Vagina (tissue), 2 donors: ENCODE measurements at regions not wholly inside any gene's neighbourhood (a gene's known extent, or its start where the extent isn't known, plus 50 kb on each side); places are given as distances from the start of the nearest gene placed in this dataset.

ENCODE experiments used
- DNase-seq, 2 donors: peaks; one replicate each; pipeline ENCODE4 v3.0.0-alpha.2; 2017; ENCODE audit errors: extremely low spot score in 2 of 2
- H3K27ac ChIP-seq: fragments of 200-600 bp; sonication (generic); one replicate; pipeline ENCODE4 v1.5.1; 2019
- H3K27me3 ChIP-seq: fragments of 200-600 bp; sonication (generic); one replicate; pipeline ENCODE4 v1.5.1; 2019
- H3K36me3 ChIP-seq, 2 donors: fragments of 200-600 bp; sonication (generic); one replicate each; pipeline ENCODE4 v1.5.1; 2017 to 2019
- H3K4me1 ChIP-seq: fragments of 200-600 bp; sonication (generic); one replicate; pipeline ENCODE4 v1.5.1; 2019
- H3K4me3 ChIP-seq, 2 donors: fragments of 200-600 bp; sonication (generic); 1 replicate in 1 of 2; 2 replicates in 1 of 2; pipeline ENCODE4 v1.5.1; 2016 to 2019
- H3K9me3 ChIP-seq: fragments of 200-600 bp; sonication (generic); one replicate; pipeline ENCODE4 v1.5.1; 2019
- CTCF ChIP-seq, 3 experiments: fragments of 450-650 bp in 2 of 3; fragments of 200-600 bp in 1 of 3; sonication (generic) in 1 of 3; IDR thresholded peaks; one replicate each; pipeline ENCODE4 v1.5.1; 2017 to 2019; ENCODE audit warnings: antibody characterized with exemption in 3 of 3, mild to moderate bottlenecking in 2 of 3, moderate library complexity in 2 of 3
- POLR2A ChIP-seq, 2 donors: fragments of 450-650 bp; IDR thresholded peaks; one replicate each; pipeline ENCODE4 v1.6.1; 2017; ENCODE audit warnings: antibody characterized with exemption in 2 of 2, mild to moderate bottlenecking in 2 of 2, moderate library complexity in 2 of 2
- POLR2AphosphoS5 ChIP-seq, 2 donors: sonication (generic); formaldehyde crosslinking; IDR thresholded peaks; one replicate each; pipeline ENCODE4 v1.9.0; 2017; ENCODE audit warnings: antibody characterized with exemption in 2 of 2, mild to moderate bottlenecking in 2 of 2, low read depth in 1 of 2; ENCODE audit not compliant: insufficient read depth in 1 of 2
- intact Hi-C: fragments of 100-400 bp; cut with DNase I; formaldehyde crosslinking; loops from one replicate; pipeline ENCODE4 v1.15.1; 2023

- no peaks in the 10 kb centered on the region for H3K36me3 ChIP-seq
- no peaks in the 10 kb centered on the region for H3K27me3 ChIP-seq
- intact Hi-C loops = no loop called here
- H3K27ac ChIP-seq = no peak overlapping the region
- DNase-seq = no peak
- H3K4me3 ChIP-seq = no peak overlapping the region
- no peaks in the 10 kb centered on the region for H3K9me3 ChIP-seq
- no peaks in the 10 kb centered on the region for H3K4me1 ChIP-seq
- TF ChIP-seq POLR2A (IDR thresholded peaks at IDR 0.05) (no peak), POLR2AphosphoS5 (IDR thresholded peaks at IDR 0.05; ENCODE audit: insufficient read depth in 1 of 2, low read depth in 1 of 2) (no peak), CTCF (IDR thresholded peaks at IDR 0.05) (no peak)
Observed at GRCh38 chr20:24718277-24718676, 230.8 kb upstream of the CST7 start.

- Histone ChIP-seq H3K4me1 (no peaks in the 10 kb centered on the region), H3K36me3 (no peaks in the 10 kb centered on the region), H3K27me3 (no peaks in the 10 kb centered on the region), H3K27ac (no peak overlapping the region), H3K9me3 (no peaks in the 10 kb centered on the region), H3K4me3 (no peak overlapping the region)
- TF ChIP-seq CTCF (IDR thresholded peaks at IDR 0.05) (no peak), POLR2AphosphoS5 (IDR thresholded peaks at IDR 0.05; ENCODE audit: insufficient read depth in 1 of 2, low read depth in 1 of 2) (no peak), POLR2A (IDR thresholded peaks at IDR 0.05) (no peak)
- no peak for DNase-seq
- intact Hi-C loops = no loop called here
Observed at GRCh38 chr20:24718696-24719095, 230.4 kb upstream of the CST7 start.

- intact Hi-C loops = no loop called here
- no peaks in the 10 kb centered on the region for H3K9me3 ChIP-seq
- no peaks in the 10 kb centered on the region for H3K27me3 ChIP-seq
- DNase-seq = no peak
- H3K4me1 ChIP-seq = no peaks in the 10 kb centered on the region
- H3K4me3 ChIP-seq = no peak overlapping the region
- TF ChIP-seq POLR2A (IDR thresholded peaks at IDR 0.05) (no peak), POLR2AphosphoS5 (IDR thresholded peaks at IDR 0.05; ENCODE audit: insufficient read depth in 1 of 2, low read depth in 1 of 2) (no peak), CTCF (IDR thresholded peaks at IDR 0.05) (no peak)
- no peaks in the 10 kb centered on the region for H3K36me3 ChIP-seq
- H3K27ac ChIP-seq = no peak overlapping the region
Observed at GRCh38 chr20:24720957-24721356, 228.1 kb upstream of the CST7 start.

GRCh38 chr20:24721891-24722568 lies 227.0 kb upstream of the CST7 start:
- Histone ChIP-seq H3K27me3 (no peaks in the 10 kb centered on the region), H3K4me1 (no peaks in the 10 kb centered on the region), H3K36me3 (no peaks in the 10 kb centered on the region), H3K4me3 (no peak overlapping the region), H3K27ac (no peak overlapping the region), H3K9me3 (no peaks in the 10 kb centered on the region)
- DNase-seq = peak in 1 of 2 donors; percentile 64
- TF ChIP-seq POLR2A (IDR thresholded peaks at IDR 0.05) (no peak), POLR2AphosphoS5 (IDR thresholded peaks at IDR 0.05; ENCODE audit: insufficient read depth in 1 of 2, low read depth in 1 of 2) (no peak), CTCF (IDR thresholded peaks at IDR 0.05) (no peak)
- intact Hi-C loops = no loop called here

GRCh38 chr20:24722586-24722985 lies 226.5 kb upstream of the CST7 start:
- H3K4me1 ChIP-seq = no peaks in the 10 kb centered on the region
- H3K27me3 ChIP-seq = no peaks in the 10 kb centered on the region
- DNase-seq = no peak
- H3K27ac ChIP-seq = no peak overlapping the region
- H3K9me3 ChIP-seq = no peaks in the 10 kb centered on the region
- no peak overlapping the region for H3K4me3 ChIP-seq
- TF ChIP-seq CTCF (IDR thresholded peaks at IDR 0.05) = no peak
- no peak for TF ChIP-seq POLR2AphosphoS5 (IDR thresholded peaks at IDR 0.05; ENCODE audit: insufficient read depth in 1 of 2, low read depth in 1 of 2)
- TF ChIP-seq POLR2A (IDR thresholded peaks at IDR 0.05) = no peak
- H3K36me3 ChIP-seq = no peaks in the 10 kb centered on the region
- intact Hi-C loops = no loop called here
